ACHN (cell line): ENCODE measurements at regions not wholly inside any gene's neighbourhood (a gene's known extent, or its start where the extent isn't known, plus 50 kb on each side); places are given as distances from the start of the nearest gene placed in this dataset.
A peak's percentile ranks its signal among the peaks of the same experiment; 100 is the strongest.
"Not testable (repeated sequence)": the region's sequence is repeated elsewhere in the genome, so short reads cannot be mapped to it uniquely, and the experiment has no call there.

ENCODE experiments used
- DNase-seq: peaks from one replicate; pipeline ENCODE4 v3.0.0-alpha.2; 2015
- in situ Hi-C: cut with HindIII; loops from 2 replicates; pipeline ENCODE4 v1.10.0; 2017; ENCODE audit warnings: low sequenced_read_pairs, low pct_ligation_motif_present, low pct_unique_long_range_greater_than_20kb

- DNase-seq, result not testable (repeated sequence)
These were observed 353.9 kb upstream of the ATP10A start for GRCh38 chr15:26217043-26217442.

GRCh38 chr15:26214290-26214689 is 351.2 kb upstream of the ATP10A start:
- in situ Hi-C loops, result no loop called here

More at GRCh38 chr15:26217043-26217442, 353.9 kb upstream of the ATP10A start:
- in situ Hi-C loops, result not testable (repeated sequence)

GRCh38 chr15:26213427-26213826 is 350.3 kb upstream of the ATP10A start:
- no peak for DNase-seq
- in situ Hi-C loops, result no loop called here

More at GRCh38 chr15:26214290-26214689, 351.2 kb upstream of the ATP10A start:
- DNase-seq, result no peak

DNA sequence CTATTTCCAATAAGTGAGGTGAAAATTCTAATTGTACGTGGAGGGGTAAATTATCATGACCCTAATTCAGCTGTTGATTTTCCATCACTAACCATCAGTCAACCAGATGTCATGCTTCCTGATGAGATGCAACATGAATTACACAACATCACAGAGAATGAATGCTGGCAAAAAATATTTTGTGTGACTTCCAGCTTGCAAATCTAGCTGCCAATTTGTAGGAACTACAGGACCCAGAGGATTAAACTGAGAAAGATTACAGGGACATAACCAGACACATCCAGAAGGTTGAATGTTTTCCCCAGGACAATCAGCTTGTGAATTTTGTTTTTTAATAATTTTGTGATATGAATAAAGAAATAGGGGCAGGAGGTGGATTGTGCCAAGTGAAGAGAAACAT is 349.0 kb upstream of the ATP10A start:
- no peak for DNase-seq
- in situ Hi-C loops, result no loop called here

DNA sequence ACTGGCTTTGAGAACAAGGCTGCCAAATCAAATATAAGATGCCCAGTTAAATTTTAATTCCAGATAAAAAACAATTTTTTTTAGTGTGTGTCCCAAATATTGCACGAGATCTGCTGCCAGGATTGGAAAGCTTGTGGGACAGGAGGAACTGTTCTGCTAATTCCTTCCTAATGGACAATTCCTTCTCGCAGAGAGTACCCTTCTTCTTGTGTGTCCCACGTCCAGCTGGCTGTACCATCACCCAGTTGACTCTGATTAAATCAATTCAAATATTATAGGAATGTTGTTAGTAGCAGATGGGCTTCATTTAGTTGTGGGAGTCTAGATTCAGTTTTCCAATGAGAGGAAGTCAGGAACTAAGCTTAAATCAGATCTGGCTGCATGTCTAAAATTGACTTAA is 347.9 kb upstream of the ATP10A start:
- in situ Hi-C loops, result no loop called here
- no peak for DNase-seq

- DNase-seq, result no peak
- in situ Hi-C loops, result no loop called here
These were observed 338.2 kb upstream of the ATP10A start for GRCh38 chr15:26201177-26201858.

- in situ Hi-C loops, result no loop called here
- no peak for DNase-seq
These were observed 337.3 kb upstream of the ATP10A start for GRCh38 chr15:26200427-26200826.

DNA sequence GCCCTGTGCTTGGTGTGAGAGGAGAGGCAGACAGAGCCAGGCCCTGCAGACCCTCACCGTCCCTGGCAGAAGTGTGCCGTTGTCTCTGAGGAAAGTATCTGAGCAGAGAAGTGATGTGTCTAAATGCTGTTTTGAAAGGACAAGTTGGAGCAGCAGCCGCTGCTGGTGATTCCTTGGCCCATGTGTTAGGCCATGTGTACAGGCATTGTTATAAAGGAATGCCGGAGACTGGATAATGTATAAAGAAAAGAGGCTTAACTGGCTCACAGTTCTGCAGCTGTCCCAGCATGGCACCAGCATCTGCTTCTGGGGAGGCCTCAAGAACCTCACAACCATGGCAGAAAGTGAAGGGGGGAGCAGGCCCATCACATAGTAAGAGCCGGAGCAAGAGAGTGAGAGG is 334.6 kb upstream of the ATP10A start:
- in situ Hi-C loops, result no loop called here
- no peak for DNase-seq

DNA sequence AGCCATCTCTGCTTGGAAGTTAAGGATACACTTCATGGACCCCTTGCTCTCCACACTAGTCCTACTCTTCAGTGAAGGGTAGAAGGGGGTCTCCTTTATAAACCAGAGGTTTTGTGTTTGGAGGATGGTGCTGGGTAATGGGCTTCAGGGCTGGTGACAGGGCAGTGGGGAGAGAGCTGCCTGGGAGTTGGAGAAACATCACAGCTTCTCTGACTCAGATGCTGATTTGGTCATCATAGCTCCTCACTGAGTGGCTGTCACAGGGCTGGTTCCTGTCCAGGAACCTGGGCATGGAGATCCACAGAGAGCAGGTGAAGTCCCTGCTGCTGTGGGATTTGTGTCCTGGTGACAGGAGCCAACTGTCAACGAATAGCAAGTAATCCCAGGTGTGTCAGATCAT is 333.9 kb upstream of the ATP10A start:
- no peak for DNase-seq
- in situ Hi-C loops, result no loop called here

GRCh38 chr15:26191193-26191592 is 328.1 kb upstream of the ATP10A start:
- in situ Hi-C loops, result no loop called here
- no peak for DNase-seq

GRCh38 chr15:26186138-26186537 is 323.0 kb upstream of the ATP10A start:
- DNase-seq, in situ Hi-C loops: not testable (repeated sequence)

GRCh38 chr15:26182441-26182840 is 319.3 kb upstream of the ATP10A start:
- in situ Hi-C loops, result no loop called here
- DNase-seq, result no peak

DNA sequence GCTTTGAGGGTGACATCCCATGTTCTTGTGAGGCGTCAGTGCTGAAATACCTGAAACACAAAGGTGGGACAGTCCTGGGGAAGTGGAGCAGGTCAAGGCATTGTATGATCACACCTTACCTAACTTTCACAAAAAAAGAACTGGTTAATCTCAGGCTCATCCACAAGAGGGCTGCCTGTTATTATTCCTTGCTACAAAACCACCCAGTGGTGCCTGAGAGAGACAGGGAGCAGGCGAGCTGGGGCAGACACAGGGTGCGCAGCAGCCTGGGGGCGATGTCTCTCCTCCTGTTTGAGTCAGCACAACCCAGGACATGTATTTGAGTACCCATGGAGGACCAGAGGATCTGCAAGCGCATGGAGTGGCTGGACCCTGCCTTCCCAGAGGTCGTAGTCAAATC is 316.8 kb upstream of the ATP10A start:
- in situ Hi-C loops, result no loop called here
- DNase-seq, result peak; percentile 24

- in situ Hi-C loops, result no loop called here
- no peak for DNase-seq
These were observed 315.6 kb upstream of the ATP10A start for GRCh38 chr15:26178640-26179220.

DNA sequence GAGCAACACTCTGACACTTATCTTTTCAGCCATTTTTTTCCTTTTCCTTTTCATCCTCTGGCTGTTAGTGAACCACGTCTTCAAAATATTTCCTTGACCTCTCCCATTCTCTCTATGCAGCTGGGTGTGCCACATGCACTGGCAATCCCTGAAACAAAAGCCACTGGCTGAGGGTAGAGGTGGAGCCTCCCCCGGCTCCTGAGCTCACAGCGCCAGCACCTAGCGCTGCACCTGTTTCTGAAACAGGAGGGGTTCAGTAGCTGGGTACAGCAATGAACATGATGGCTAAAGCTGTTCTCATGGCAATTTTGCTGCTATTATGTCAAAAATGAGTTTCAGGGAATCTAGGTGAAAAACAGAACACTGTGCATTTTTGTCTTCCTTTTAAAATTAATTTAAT is 314.7 kb upstream of the ATP10A start:
- DNase-seq, result no peak

DNA sequence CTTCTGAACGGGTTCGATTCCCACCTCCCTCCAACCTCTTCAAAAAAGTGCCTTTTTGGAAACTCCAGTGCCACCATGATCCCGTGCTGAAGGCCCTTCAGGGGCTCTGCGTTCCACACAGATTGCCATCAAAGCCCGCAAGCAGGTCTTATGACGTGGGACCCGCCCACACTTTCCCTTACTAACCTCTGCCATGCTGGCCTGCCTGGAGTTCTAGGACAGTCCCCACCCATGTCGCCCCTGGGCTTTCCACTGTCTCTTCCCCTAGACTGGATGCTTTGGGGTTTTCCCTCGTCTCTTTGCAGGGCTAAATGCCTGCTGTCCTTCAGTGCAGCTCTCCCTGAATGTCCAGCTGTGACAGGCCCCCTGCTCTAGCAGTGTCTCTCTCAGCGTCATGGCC is 313.7 kb upstream of the ATP10A start:
- in situ Hi-C loops, result no loop called here

More for the DNA sequence above, 314.7 kb upstream of the ATP10A start:
- in situ Hi-C loops, result no loop called here

GRCh38 chr15:26171266-26171665 is 308.1 kb upstream of the ATP10A start:
- in situ Hi-C loops, result no loop called here
- no peak for DNase-seq

More for the DNA sequence above, 313.7 kb upstream of the ATP10A start:
- DNase-seq, result no peak

GRCh38 chr15:26166429-26166828 is 303.3 kb upstream of the ATP10A start:
- DNase-seq, result no peak

GRCh38 chr15:26165546-26165945 is 302.4 kb upstream of the ATP10A start:
- DNase-seq, result no peak
- in situ Hi-C loops, result no loop called here

More at GRCh38 chr15:26166429-26166828, 303.3 kb upstream of the ATP10A start:
- in situ Hi-C loops, result no loop called here

GRCh38 chr15:26160343-26160742 is 297.2 kb upstream of the ATP10A start:
- in situ Hi-C loops, result no loop called here
- DNase-seq, result no peak
